NCI-H1694 (cell line): ENCODE measurements at regions not wholly inside any gene's neighbourhood (a gene's known extent, or its start where the extent isn't known, plus 50 kb on each side); places are given as distances from the start of the nearest gene placed in this dataset.
"Not testable (repeated sequence)": the region's sequence is repeated elsewhere in the genome, so short reads cannot be mapped to it uniquely, and the experiment has no call there.

Source experiments
- DNase-seq: peaks from one replicate; lab custom pipeline; 2025; lab: John Stamatoyannopoulos, UW

DNA sequence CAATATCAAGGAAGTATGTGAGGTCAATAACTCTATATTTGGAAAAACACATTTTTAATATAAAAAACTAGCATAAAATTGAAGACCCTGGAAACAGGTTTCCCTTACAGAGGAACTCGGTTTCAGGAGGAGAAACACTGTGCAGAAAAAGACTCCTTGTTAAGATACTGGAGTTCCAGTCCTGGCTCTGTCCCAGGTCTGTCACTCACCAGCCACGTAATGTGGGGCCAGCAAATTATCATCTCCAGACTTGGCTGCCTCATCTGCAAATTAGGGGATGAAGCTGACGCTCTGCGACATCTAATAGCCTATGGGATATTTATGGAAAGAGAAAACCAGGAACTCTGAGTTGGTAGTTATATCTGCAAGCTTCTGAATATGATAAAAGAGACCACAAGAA, 702.7 kb downstream of the EPHA7 start:
- DNase-seq: no peak

- DNase-seq: no peak
These were observed 703.4 kb downstream of the EPHA7 start for GRCh38 chr6:92715991-92716390.

DNA sequence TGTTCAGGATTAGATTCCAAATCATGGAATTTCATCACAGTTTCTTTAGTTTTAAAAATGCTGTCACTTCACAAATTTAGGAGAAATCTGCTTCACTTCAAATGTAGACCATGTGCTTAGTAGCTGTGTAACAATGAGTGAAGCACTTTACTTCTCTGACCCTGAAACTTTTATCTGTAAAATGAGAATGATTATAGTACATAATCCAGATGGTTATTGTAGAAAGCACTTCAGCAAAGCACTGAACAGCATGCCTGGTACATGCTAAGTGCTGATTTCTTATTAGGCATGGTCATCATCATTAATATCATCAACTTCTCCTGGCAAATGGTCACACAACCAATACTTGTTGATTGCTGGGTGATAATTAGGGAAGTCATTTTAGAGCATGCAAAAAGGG, 705.0 kb downstream of the EPHA7 start:
- no peak for DNase-seq

- DNase-seq: no peak
These were observed 709.3 kb downstream of the EPHA7 start for GRCh38 chr6:92710048-92710447.

- DNase-seq: no peak
These were observed 710.4 kb downstream of the EPHA7 start for GRCh38 chr6:92708945-92709344.

- DNase-seq: no peak
These were observed 711.1 kb downstream of the EPHA7 start for GRCh38 chr6:92708270-92708669.

- no peak for DNase-seq
These were observed 712.4 kb downstream of the EPHA7 start for GRCh38 chr6:92706976-92707375.

- no peak for DNase-seq
These were observed 717.8 kb downstream of the EPHA7 start for GRCh38 chr6:92701425-92702096.

- no peak for DNase-seq
These were observed 718.9 kb downstream of the EPHA7 start for GRCh38 chr6:92700411-92700810.

DNA sequence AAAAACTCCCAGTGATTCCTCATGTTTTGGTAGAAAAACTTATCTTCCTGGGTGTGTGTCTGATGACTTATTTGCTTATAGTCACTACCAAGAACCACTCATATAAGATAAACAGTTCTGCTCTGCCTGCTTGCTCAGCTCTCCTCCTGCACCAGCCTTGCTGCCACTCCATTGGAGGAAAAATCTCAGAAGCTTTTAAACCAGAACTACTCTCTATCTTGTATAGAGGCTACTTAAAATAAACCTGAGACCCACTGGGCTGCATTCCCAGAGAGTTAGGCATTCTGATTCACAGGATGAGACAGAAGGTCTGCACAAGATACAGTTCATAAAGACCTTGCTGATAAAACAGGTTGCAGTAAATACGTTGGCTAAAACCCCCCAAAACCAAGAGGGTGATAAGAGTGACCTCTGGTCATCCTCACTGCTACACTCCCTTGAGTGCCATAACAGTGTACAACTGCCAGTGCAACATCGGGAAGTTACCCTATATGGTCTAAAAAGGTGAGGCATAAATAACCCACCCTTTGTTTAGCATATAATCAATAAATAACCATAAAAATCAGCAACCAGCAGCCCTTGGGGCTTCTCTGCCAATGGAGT, 728.3 kb downstream of the EPHA7 start:
- DNase-seq: no peak

DNA sequence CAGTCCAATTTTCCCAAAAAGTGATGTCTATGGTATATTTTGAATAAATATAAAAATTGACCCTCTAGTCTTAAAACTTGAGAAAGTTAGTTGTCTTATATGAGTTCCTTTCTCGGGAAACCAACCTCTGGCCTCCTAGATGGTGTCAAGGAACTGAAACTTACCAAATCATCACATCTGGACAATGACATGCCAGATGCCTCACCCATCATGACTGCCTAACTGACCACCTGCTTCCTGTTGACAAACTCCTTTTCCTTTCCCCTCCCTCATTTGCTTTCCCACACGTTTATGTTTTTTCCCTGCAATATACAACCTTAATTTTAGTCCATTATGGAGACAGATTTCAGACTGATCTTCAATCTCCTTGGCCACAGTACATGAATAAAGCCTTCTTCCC, 731.0 kb downstream of the EPHA7 start:
- no peak for DNase-seq

DNA sequence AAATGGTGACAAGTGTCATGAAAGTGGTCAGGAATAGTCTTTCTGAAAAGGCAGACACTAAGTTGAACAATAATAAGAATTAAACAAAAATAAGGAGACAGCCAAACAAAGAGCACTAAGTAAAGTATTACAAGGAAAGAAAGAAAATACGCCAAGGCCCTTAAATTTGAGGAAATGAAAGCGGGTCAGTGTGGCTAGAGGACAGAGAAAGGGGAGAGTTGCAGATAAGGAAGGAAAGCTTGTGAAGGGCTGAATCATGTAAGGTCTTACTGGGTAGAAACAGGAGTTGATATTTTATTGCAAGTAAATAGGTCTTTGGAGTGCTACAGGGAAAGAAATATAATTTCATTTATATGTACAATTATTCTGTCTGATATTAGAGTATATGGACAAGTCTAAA, 732.1 kb downstream of the EPHA7 start:
- DNase-seq: no peak

DNA sequence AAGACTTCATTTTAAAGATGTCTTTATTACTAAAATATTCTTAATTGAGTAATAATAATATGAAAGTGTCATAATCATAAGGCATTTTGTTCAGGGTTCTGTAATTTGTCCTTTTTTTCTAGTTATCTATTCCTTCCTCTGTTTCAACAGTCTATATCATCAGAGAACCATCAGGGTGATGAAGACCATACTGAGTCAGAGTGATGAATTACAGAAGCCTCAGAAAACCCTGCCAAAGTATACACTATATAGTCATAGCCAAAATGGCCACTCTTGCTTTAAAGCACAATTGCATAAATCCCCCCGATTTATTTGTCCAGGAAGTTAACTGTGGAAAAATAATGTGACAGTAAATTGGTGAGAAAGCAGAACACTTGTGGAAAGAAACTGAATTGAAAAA, 735.0 kb downstream of the EPHA7 start:
- DNase-seq: no peak

- DNase-seq: no peak
These were observed 735.6 kb downstream of the EPHA7 start for GRCh38 chr6:92683748-92684147.

GRCh38 chr6:92682516-92683398, 736.6 kb downstream of the EPHA7 start:
- DNase-seq: no peak

- DNase-seq: no peak
These were observed 738.0 kb downstream of the EPHA7 start for GRCh38 chr6:92681401-92681800.

GRCh38 chr6:92671462-92671861, 747.9 kb downstream of the EPHA7 start:
- DNase-seq: not testable (repeated sequence)

- DNase-seq: no peak
These were observed 751.5 kb downstream of the EPHA7 start for GRCh38 chr6:92667843-92668242.

- peak; percentile 12 for DNase-seq
These were observed 770.8 kb downstream of the EPHA7 start for GRCh38 chr6:92648364-92649086.

DNA sequence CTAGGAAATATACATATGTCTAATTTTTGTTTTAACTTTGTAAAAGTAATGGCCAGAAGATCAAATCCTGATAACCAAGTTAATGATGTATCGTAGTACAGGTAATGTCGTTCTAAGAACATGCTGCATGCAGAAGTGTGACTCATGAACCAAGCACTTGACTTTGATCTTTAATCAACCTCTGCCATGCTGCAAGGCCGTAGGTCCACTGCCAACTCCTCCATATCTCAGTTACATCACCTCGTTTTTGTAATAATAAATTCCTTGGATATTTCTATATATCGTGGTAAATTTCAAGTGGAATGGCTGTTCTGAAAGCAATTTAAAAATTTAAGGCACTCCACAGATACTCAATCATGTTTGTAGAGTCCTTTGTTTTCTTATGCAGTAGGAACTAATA, 771.7 kb downstream of the EPHA7 start:
- DNase-seq: no peak

DNA sequence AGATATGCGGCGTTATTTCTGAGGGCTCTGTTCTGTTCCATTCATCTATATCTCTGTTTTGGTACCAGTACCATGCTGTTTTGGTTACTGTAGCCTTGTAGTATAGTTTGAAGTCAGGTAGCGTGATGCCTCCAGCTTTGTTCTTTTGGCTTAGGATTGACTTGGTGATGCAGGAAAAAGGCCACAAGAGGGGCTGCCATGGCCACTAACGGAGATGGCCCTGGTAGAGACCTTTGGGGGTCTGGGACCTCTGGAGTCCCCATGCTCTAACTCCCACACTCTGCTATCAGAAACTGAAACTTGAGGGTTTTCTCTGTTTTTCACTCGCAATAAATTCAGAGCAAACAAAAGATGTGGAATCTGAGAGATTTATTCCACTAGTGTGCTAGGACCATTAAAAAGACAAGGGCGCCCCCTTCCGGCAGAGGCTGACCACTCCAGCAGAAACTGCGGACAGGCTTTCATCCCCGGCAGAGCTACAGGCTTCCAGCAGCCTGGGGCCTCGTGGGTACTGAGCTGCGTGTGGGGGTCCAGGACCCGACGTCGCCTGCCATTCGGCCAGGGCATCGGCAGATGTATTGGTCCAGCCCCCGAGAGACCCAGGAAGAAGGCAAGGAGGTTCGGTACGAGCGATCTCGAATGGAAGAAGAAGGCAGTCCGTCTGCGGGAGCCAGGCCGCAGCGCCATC, 775.1 kb downstream of the EPHA7 start:
- DNase-seq: not testable (repeated sequence)
